RWPE2 (cell line): ENCODE measurements at regions not wholly inside any gene's neighbourhood (a gene's known extent, or its start where the extent isn't known, plus 50 kb on each side); places are given as distances from the start of the nearest gene placed in this dataset.

ENCODE experiments used
- ATAC-seq: fragments of 200-7000 bp; cut with Tn5 transposase; 3 replicates; pipeline ENCODE4 v1.9.1; 2021; ENCODE audit warnings: low read depth
- DNase-seq: peaks from one replicate; pipeline ENCODE4 v3.0.0-alpha.2; 2020; ENCODE audit warnings: low spot score
- H3K27ac ChIP-seq: fragments of 450-650 bp; 2 replicates; pipeline ENCODE4 v1.5.1; 2017; ENCODE audit warnings: mild to moderate bottlenecking; ENCODE audit not compliant: poor library complexity, severe bottlenecking
- H3K27me3 ChIP-seq: fragments of 250-450 bp; sonication (Bioruptor Pico); 2 replicates; pipeline ENCODE4 v1.5.1; 2021; ENCODE audit warnings: mild to moderate bottlenecking, moderate library complexity; ENCODE audit not compliant: insufficient read depth, poor library complexity, severe bottlenecking
- H3K36me3 ChIP-seq: fragments of 250-450 bp; sonication (Bioruptor Pico); 2 replicates; pipeline ENCODE4 v1.5.1; 2020; ENCODE audit warnings: low read depth, mild to moderate bottlenecking, moderate library complexity
- H3K4me1 ChIP-seq: fragments of 250-450 bp; sonication (Bioruptor Pico); 2 replicates; pipeline ENCODE4 v1.5.1; 2021; ENCODE audit warnings: mild to moderate bottlenecking, moderate library complexity; ENCODE audit not compliant: insufficient read depth, poor library complexity, severe bottlenecking
- H3K4me3 ChIP-seq: fragments of 250-450 bp; sonication (Bioruptor Pico); 2 replicates; pipeline ENCODE4 v1.5.1; 2021; ENCODE audit warnings: mild to moderate bottlenecking, moderate library complexity; ENCODE audit not compliant: severe bottlenecking
- H3K9me3 ChIP-seq: fragments of 250-450 bp; sonication (Bioruptor Pico); 2 replicates; pipeline ENCODE4 v1.5.1; 2021; ENCODE audit warnings: mild to moderate bottlenecking, moderate library complexity; ENCODE audit not compliant: severe bottlenecking
- TF ChIP-seq, protein P1 (sequence below): fragments of 450-650 bp; IDR thresholded peaks from one replicate; pipeline ENCODE4 v1.5.1; 2017; ENCODE audit warnings: mild to moderate bottlenecking, moderate library complexity; ENCODE audit not compliant: poor library complexity, severe bottlenecking

DNA sequence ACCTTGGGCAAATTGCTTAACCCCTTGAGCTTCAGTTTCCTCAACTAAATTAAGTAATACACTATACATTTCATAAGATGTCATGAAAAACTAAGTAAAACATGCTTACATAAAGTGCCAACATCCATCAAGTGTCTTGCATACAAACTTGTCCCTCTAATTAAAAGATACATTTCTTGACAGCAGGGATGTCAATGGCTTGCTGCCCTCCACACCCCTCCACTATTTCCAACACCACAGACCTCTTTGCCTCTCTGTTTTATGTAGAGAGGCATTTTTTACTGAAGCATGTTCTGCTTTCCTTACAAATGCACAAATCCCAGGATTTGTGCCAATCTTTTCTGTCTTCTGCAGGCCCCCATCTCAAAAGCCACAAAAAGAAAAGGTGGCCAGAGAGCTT lies 89.0 kb upstream of the HOXC13 start:
- no peak for DNase-seq
- peaks cover 16% of the 10 kb centered on the region for H3K4me1 ChIP-seq
- H3K9me3 ChIP-seq, result no peaks in the 10 kb centered on the region
- no peaks in the 10 kb centered on the region for H3K27me3 ChIP-seq
- no peak overlapping the region for H3K27ac ChIP-seq
- TF ChIP-seq, protein P1, sequence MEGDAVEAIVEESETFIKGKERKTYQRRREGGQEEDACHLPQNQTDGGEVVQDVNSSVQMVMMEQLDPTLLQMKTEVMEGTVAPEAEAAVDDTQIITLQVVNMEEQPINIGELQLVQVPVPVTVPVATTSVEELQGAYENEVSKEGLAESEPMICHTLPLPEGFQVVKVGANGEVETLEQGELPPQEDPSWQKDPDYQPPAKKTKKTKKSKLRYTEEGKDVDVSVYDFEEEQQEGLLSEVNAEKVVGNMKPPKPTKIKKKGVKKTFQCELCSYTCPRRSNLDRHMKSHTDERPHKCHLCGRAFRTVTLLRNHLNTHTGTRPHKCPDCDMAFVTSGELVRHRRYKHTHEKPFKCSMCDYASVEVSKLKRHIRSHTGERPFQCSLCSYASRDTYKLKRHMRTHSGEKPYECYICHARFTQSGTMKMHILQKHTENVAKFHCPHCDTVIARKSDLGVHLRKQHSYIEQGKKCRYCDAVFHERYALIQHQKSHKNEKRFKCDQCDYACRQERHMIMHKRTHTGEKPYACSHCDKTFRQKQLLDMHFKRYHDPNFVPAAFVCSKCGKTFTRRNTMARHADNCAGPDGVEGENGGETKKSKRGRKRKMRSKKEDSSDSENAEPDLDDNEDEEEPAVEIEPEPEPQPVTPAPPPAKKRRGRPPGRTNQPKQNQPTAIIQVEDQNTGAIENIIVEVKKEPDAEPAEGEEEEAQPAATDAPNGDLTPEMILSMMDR, result no peak
- no peak overlapping the region for H3K4me3 ChIP-seq
- ATAC-seq, result no peak
- H3K36me3 ChIP-seq, result no peaks in the 10 kb centered on the region

DNA sequence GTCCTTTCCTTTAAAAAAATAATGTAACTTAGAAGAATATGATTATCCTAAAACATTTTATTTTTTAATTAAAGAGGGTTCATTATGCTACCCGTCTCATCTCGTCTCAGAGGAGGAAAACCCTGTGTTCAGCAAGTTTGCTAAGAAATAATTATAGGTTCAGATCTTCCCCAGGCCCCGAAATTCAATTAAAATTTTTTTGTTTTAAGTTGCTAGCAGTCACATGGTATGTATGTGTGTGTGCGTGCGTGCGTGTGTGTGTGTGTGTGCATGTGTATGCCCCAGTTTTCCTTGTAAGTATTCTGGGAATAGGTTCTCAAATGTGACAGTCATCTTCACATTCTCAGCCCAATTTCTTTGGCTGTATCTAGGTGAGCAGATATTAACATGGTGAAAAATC lies 86.6 kb upstream of the HOXC13 start:
- no peak for DNase-seq
- Histone ChIP-seq H3K4me1 (no peaks in the 10 kb centered on the region), H3K27ac (no peak overlapping the region), H3K36me3 (no peaks in the 10 kb centered on the region), H3K4me3 (no peak overlapping the region), H3K27me3 (no peaks in the 10 kb centered on the region), H3K9me3 (no peaks in the 10 kb centered on the region)
- TF ChIP-seq, protein P1, result no peak
- no peak for ATAC-seq

DNA sequence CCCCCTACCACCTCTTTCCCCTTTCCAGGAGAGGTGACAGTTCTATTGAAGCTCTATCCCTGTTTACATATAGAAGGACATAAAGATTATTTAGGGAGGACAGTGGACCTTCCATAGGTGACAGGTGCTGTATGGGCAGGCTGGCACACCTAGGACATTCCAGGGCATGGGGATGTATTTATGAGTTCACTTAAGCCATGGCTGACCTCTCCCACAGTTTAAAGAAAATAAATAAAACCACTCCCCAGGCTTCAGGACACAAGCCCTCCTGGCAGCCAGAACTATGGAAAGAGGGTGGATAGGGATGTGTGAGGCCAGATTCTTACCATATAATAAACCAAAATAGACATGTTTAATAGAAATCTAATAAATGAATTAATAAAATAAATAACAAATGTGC lies 85.6 kb upstream of the HOXC13 start:
- Histone ChIP-seq H3K27me3 (no peaks in the 10 kb centered on the region), H3K4me3 (no peak overlapping the region), H3K9me3 (no peaks in the 10 kb centered on the region), H3K36me3 (no peaks in the 10 kb centered on the region), H3K4me1 (no peaks in the 10 kb centered on the region), H3K27ac (no peak overlapping the region)
- no peak for ATAC-seq
- TF ChIP-seq, protein P1, result no peak
- DNase-seq, result no peak

DNA sequence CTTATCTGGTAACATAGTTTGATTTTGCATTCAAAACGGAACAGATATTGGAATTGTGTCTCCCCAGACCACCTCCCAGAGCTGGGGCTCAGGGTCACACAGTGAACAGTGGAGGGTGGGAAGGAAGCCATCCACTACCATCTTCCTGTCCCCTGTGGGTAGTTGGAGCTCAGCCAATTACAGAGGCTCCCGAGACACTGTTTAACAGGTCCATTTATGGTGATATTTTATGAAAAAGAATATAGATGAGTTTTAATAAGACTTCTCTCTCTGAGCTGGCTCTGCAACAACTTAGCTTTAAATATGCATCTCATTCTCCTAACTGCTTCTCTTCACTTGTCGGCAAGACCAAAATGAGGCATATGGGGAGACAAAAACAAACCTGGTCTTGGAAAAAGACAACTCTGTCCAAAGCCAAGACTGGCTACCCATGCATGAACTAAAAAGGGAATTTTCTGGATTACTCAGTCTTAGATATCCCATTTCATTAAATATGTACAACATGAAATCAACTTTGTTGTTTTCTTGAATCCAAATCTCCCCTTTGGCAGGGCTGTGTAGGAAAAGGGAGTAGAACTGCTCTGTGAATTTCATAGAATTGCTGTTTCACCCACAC lies 83.8 kb upstream of the HOXC13 start:
- no peaks in the 10 kb centered on the region for H3K36me3 ChIP-seq
- TF ChIP-seq, protein P1, result no peak
- DNase-seq (no peak), ATAC-seq (no peak)
- no peaks in the 10 kb centered on the region for H3K27me3 ChIP-seq
- no peaks in the 10 kb centered on the region for H3K4me1 ChIP-seq
- H3K4me3 ChIP-seq, result no peak overlapping the region
- no peaks in the 10 kb centered on the region for H3K9me3 ChIP-seq
- H3K27ac ChIP-seq, result no peak overlapping the region

DNA sequence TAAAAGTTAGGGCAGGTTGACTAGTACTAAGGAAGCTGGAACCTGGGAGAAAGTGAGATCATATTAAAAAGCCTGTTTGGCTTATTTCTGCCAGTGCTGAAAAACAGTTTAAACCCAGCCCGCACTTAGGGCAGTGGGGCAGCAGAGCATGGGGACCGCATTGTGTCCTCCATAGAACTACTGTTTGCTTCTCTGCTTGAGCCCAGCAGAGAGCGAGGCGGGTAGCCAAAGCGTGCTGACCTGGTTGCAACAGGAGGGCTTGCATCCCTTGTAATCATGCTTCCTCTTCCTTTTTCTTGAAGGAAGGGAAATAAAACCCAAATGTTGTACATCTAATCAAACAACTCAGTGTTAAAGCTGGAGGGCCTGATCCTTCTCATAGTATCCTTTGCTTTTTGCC lies 82.5 kb upstream of the HOXC13 start:
- no peak for ATAC-seq
- H3K4me1 ChIP-seq, result peaks cover under 1% of the 10 kb centered on the region

More for the DNA sequence above, 82.5 kb upstream of the HOXC13 start:
- Histone ChIP-seq H3K9me3 (no peaks in the 10 kb centered on the region), H3K36me3 (no peaks in the 10 kb centered on the region), H3K27me3 (no peaks in the 10 kb centered on the region), H3K4me3 (no peak overlapping the region), H3K27ac (no peak overlapping the region)
- no peak for DNase-seq
- TF ChIP-seq, protein P1, result no peak
